Gastrocnemius medialis (tissue), 4 donors: ENCODE measurements at regions not wholly inside any gene's neighbourhood (a gene's known extent, or its start where the extent isn't known, plus 50 kb on each side); places are given as distances from the start of the nearest gene placed in this dataset.

Source experiments
- ATAC-seq, 2 donors: fragments of 150-250 bp; one replicate each; pipeline ENCODE4 v1.9.1; 2016
- DNase-seq, 2 donors: peaks; one replicate each; pipeline ENCODE4 v3.0.0-alpha.2; 2019
- H3K27ac ChIP-seq, 4 donors: fragments of 200-600 bp; sonication (generic); 1 replicate in 1 of 4; 2 replicates in 3 of 4; pipeline ENCODE4 v1.5.1; 2016 to 2018; ENCODE audit warnings: mild to moderate bottlenecking in 2 of 4, moderate library complexity in 1 of 4
- H3K27me3 ChIP-seq, 3 donors: fragments of 200-600 bp; sonication (generic) in 2 of 3; 1 replicate in 1 of 3; 2 replicates in 2 of 3; pipeline versions ENCODE4 v1.5.1 to v1.6.0; 2016 to 2019; ENCODE audit warnings: mild to moderate bottlenecking in 1 of 3, moderate library complexity in 1 of 3
- H3K36me3 ChIP-seq, 2 donors: fragments of 200-600 bp; sonication (generic) in 1 of 2; one replicate each; pipeline ENCODE4 v1.5.1; 2017 to 2018
- H3K4me1 ChIP-seq, 2 donors: fragments of 200-600 bp; sonication (generic) in 1 of 2; one replicate each; pipeline ENCODE4 v1.5.1; 2016 to 2017; ENCODE audit warnings: mild to moderate bottlenecking in 2 of 2
- H3K4me3 ChIP-seq, 4 donors: fragments of 200-600 bp; sonication (generic) in 3 of 4; 1 replicate in 1 of 4; 2 replicates in 3 of 4; pipeline ENCODE4 v1.5.1; 2016 to 2019; ENCODE audit warnings: mild to moderate bottlenecking in 2 of 4
- H3K9me3 ChIP-seq, 3 donors: fragments of 200-600 bp; sonication (generic) in 2 of 3; 1 replicate in 1 of 3; 2 replicates in 2 of 3; pipeline ENCODE4 v1.5.1; 2016 to 2019
- CTCF ChIP-seq, 5 experiments: fragments of 450-650 bp in 3 of 5; fragments of 200-600 bp in 2 of 5; sonication (generic) in 2 of 5; IDR thresholded peaks in 4 of 5; conservative IDR thresholded peaks in 1 of 5; 1 replicate in 4 of 5; 2 replicates in 1 of 5; pipeline ENCODE4 v1.5.1; 2016 to 2019; ENCODE audit warnings: antibody characterized with exemption in 5 of 5, mild to moderate bottlenecking in 3 of 5, moderate library complexity in 3 of 5
- POLR2A ChIP-seq, 2 donors: fragments of 450-650 bp; IDR thresholded peaks; one replicate each; pipeline ENCODE4 v1.6.1; 2017; ENCODE audit warnings: antibody characterized with exemption in 2 of 2, mild to moderate bottlenecking in 2 of 2, moderate library complexity in 2 of 2
- in situ Hi-C, 4 donors: fragments of 200-750 bp; cut with MboI; loops; one replicate each; pipeline versions ENCODE4 v1.15.0 to v1.8.0; 2017; ENCODE audit warnings: low sequenced_read_pairs in 4 of 4
- intact Hi-C: fragments of 100-400 bp; cut with DNase I; formaldehyde crosslinking; loops from one replicate; pipeline ENCODE4 v1.15.1; 2023; ENCODE audit warnings: low total_unique reads

GRCh38 chr10:131755200-131755599 lies 145.6 kb upstream of the PPP2R2D start:
- no peak overlapping the region for H3K4me3 ChIP-seq
- H3K4me1 ChIP-seq, result no peaks in the 10 kb centered on the region
- no peaks in the 10 kb centered on the region for H3K27me3 ChIP-seq
- intact Hi-C loops (no loop called here), in situ Hi-C loops (no loop called here)
- no peaks in the 10 kb centered on the region for H3K36me3 ChIP-seq
- no peak overlapping the region for H3K27ac ChIP-seq
- no peak for DNase-seq
- H3K9me3 ChIP-seq, result no peaks in the 10 kb centered on the region
- ATAC-seq, result no peak
- no peak for TF ChIP-seq POLR2A (IDR thresholded peaks at IDR 0.05)
- no peak for TF ChIP-seq CTCF (IDR thresholded peaks at IDR 0.05 in 4 of 5, conservative IDR thresholded peaks at IDR 0.05 in 1 of 5)

GRCh38 chr10:131757285-131758058 lies 143.3 kb upstream of the PPP2R2D start:
- no peaks in the 10 kb centered on the region for H3K36me3 ChIP-seq
- DNase-seq, result no peak
- no peak overlapping the region for H3K27ac ChIP-seq
- ATAC-seq, result no peak
- in situ Hi-C loops (no loop called here), intact Hi-C loops (no loop called here)
- H3K4me1 ChIP-seq, result no peaks in the 10 kb centered on the region
- H3K4me3 ChIP-seq, result no peak overlapping the region
- H3K27me3 ChIP-seq, result peaks cover 0 to 4% (median 0%) of the 10 kb centered on the region in 3 donors
- H3K9me3 ChIP-seq, result no peaks in the 10 kb centered on the region
- TF ChIP-seq POLR2A (IDR thresholded peaks at IDR 0.05) (no peak), CTCF (IDR thresholded peaks at IDR 0.05 in 4 of 5, conservative IDR thresholded peaks at IDR 0.05 in 1 of 5) (no peak)

GRCh38 chr10:131758062-131758938 lies 142.5 kb upstream of the PPP2R2D start:
- no peak for ATAC-seq

GRCh38 chr10:131758939-131759301 lies 141.9 kb upstream of the PPP2R2D start:
- in situ Hi-C loops, result no loop called here
- Histone ChIP-seq H3K36me3 (no peaks in the 10 kb centered on the region), H3K4me3 (no peak overlapping the region), H3K9me3 (no peaks in the 10 kb centered on the region), H3K4me1 (no peaks in the 10 kb centered on the region), H3K27me3 (peaks cover 0 to 4% (median 0%) of the 10 kb centered on the region in 3 donors), H3K27ac (no peak overlapping the region)
- no peak for ATAC-seq
- intact Hi-C loops, result no loop called here
- no peak for TF ChIP-seq CTCF (IDR thresholded peaks at IDR 0.05 in 4 of 5, conservative IDR thresholded peaks at IDR 0.05 in 1 of 5)
- TF ChIP-seq POLR2A (IDR thresholded peaks at IDR 0.05), result no peak
- DNase-seq, result no peak

More at GRCh38 chr10:131758062-131758938, 142.5 kb upstream of the PPP2R2D start:
- no peaks in the 10 kb centered on the region for H3K9me3 ChIP-seq
- no peak for TF ChIP-seq CTCF (IDR thresholded peaks at IDR 0.05 in 4 of 5, conservative IDR thresholded peaks at IDR 0.05 in 1 of 5)
- TF ChIP-seq POLR2A (IDR thresholded peaks at IDR 0.05), result no peak
- no peak for DNase-seq
- in situ Hi-C loops (no loop called here), intact Hi-C loops (no loop called here)
- peaks cover 0 to 4% (median 0%) of the 10 kb centered on the region in 3 donors for H3K27me3 ChIP-seq
- H3K36me3 ChIP-seq, result no peaks in the 10 kb centered on the region
- no peak overlapping the region for H3K27ac ChIP-seq
- H3K4me1 ChIP-seq, result no peaks in the 10 kb centered on the region
- H3K4me3 ChIP-seq, result no peak overlapping the region
